Cardiac muscle cell (in vitro differentiated cells and primary cell): ENCODE measurements at regions not wholly inside any gene's neighbourhood (a gene's known extent, or its start where the extent isn't known, plus 50 kb on each side); places are given as distances from the start of the nearest gene placed in this dataset.

ENCODE experiments used
- DNase-seq, 2 donors: peaks; one replicate each; pipeline versions ENCODE4 v3.0.0 to v3.0.0-alpha.2; 2010 to 2017; ENCODE audit warnings: low read depth in 1 of 2, low spot score in 1 of 2
- H3K27ac ChIP-seq: fragments of 200-600 bp; sonication (generic); 2 replicates; pipeline ENCODE4 v1.5.1; 2016
- H3K27me3 ChIP-seq: fragments of 200-600 bp; sonication (generic); 2 replicates; pipeline ENCODE4 v1.6.0; 2016; ENCODE audit warnings: control low read depth
- H3K36me3 ChIP-seq: fragments of 200-600 bp; sonication (generic); 2 replicates; pipeline ENCODE4 v1.5.1; 2016; ENCODE audit warnings: control low read depth
- H3K4me1 ChIP-seq: fragments of 200-600 bp; sonication (generic); 2 replicates; pipeline ENCODE4 v1.8.1; 2017; ENCODE audit warnings: low read depth, mild to moderate bottlenecking, mixed run types
- H3K4me3 ChIP-seq: fragments of 200-600 bp; sonication (generic); 2 replicates; pipeline ENCODE4 v1.5.1; 2016; ENCODE audit warnings: mild to moderate bottlenecking
- H3K9me3 ChIP-seq: fragments of 200-600 bp; sonication (generic); 2 replicates; pipeline ENCODE4 v1.5.1; 2017; ENCODE audit warnings: low read depth, mild to moderate bottlenecking, control low read depth
- CTCF ChIP-seq: IDR thresholded peaks from 2 replicates; pipeline ENCODE4 v1.5.1; 2012; ENCODE audit warnings: low read depth, mild to moderate bottlenecking, low read length

GRCh38 chr12:105987685-105988035 is 151.1 kb downstream of the NUAK1 start:
- peaks cover 21% of the 10 kb centered on the region for H3K27me3 ChIP-seq
- H3K36me3 ChIP-seq = no peaks in the 10 kb centered on the region
- no peak for DNase-seq
- no peak overlapping the region for H3K4me3 ChIP-seq
- no peak overlapping the region for H3K27ac ChIP-seq
- TF ChIP-seq CTCF = no peak
- peaks cover 2% of the 10 kb centered on the region for H3K4me1 ChIP-seq
- H3K9me3 ChIP-seq = no peaks in the 10 kb centered on the region

- H3K36me3 ChIP-seq = no peaks in the 10 kb centered on the region
- no peaks in the 10 kb centered on the region for H3K4me1 ChIP-seq
- no peak overlapping the region for H3K4me3 ChIP-seq
- no peak for TF ChIP-seq CTCF
- no peak overlapping the region for H3K27ac ChIP-seq
- DNase-seq = peak in 1 of 2 donors; percentile 76
- no peaks in the 10 kb centered on the region for H3K9me3 ChIP-seq
- H3K27me3 ChIP-seq = peaks cover 5% of the 10 kb centered on the region
Observed at GRCh38 chr12:105992849-105993740, 145.7 kb downstream of the NUAK1 start.

GRCh38 chr12:105993766-105994555 is 144.8 kb downstream of the NUAK1 start:
- no peak overlapping the region for H3K4me3 ChIP-seq
- no peak overlapping the region for H3K27ac ChIP-seq
- H3K4me1 ChIP-seq = no peaks in the 10 kb centered on the region
- peaks cover 5% of the 10 kb centered on the region for H3K27me3 ChIP-seq
- TF ChIP-seq CTCF = no peak
- no peak for DNase-seq
- no peaks in the 10 kb centered on the region for H3K36me3 ChIP-seq
- no peaks in the 10 kb centered on the region for H3K9me3 ChIP-seq

- H3K27me3 ChIP-seq = peaks cover 12% of the 10 kb centered on the region
- no peak for DNase-seq
- H3K9me3 ChIP-seq = no peaks in the 10 kb centered on the region
- no peak overlapping the region for H3K4me3 ChIP-seq
- H3K27ac ChIP-seq = no peak overlapping the region
- no peaks in the 10 kb centered on the region for H3K4me1 ChIP-seq
- no peaks in the 10 kb centered on the region for H3K36me3 ChIP-seq
- no peak for TF ChIP-seq CTCF
Observed at GRCh38 chr12:105995961-105996431, 142.8 kb downstream of the NUAK1 start.

GRCh38 chr12:105998561-105998960 is 140.2 kb downstream of the NUAK1 start:
- Histone ChIP-seq H3K9me3 (no peaks in the 10 kb centered on the region), H3K27ac (no peak overlapping the region), H3K27me3 (peaks cover 8% of the 10 kb centered on the region), H3K4me1 (no peaks in the 10 kb centered on the region), H3K4me3 (no peak overlapping the region), H3K36me3 (no peaks in the 10 kb centered on the region)
- no peak for DNase-seq
- TF ChIP-seq CTCF = no peak
